HG03280 (cell line): ENCODE measurements at regions not wholly inside any gene's neighbourhood (a gene's known extent, or its start where the extent isn't known, plus 50 kb on each side); places are given as distances from the start of the nearest gene placed in this dataset.
"Not testable (repeated sequence)": the region's sequence is repeated elsewhere in the genome, so short reads cannot be mapped to it uniquely, and the experiment has no call there.

Experiments used
- ATAC-seq: cut with Tn5 transposase; IDR thresholded peaks from one replicate; pipeline ENCODE4 v1.9.1; 2021; ENCODE audit warnings: mild to moderate bottlenecking, moderate library complexity; ENCODE audit not compliant: unreplicated experiment

DNA sequence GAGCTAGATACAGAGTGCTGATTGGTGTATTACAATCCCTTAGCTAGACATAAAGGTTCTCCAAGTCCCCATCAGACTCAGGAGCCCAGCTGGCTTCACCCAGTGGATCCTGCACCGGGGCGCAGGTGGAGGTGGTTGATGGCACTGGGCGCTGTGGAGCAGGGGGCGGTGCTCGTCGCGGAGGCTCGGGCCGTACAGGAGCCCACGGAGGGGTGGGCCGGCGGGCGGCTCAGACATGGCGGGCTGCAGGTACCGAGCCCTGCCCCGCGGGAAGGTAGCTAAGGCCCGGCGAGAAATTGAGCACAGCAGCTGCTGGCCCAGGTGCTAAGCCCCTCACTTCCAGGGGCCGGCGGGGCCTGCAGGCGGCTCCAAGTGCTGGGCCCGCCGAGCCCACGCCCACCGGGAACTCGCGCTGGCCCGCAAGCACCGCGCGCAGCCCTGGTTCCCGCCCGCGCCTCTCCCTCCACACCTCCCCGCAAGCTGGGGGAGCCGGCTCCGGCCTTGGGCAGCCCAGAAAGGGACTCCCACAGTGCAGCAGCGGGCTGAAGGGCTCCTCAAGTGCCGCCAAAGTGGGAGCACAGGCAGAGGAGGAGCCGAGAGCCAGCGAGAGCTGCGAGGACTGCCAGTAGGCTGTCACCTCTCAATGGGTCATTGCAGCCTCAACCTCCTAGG is 96.4 kb upstream of the MYO10 start:
- ATAC-seq, result not testable (repeated sequence)

DNA sequence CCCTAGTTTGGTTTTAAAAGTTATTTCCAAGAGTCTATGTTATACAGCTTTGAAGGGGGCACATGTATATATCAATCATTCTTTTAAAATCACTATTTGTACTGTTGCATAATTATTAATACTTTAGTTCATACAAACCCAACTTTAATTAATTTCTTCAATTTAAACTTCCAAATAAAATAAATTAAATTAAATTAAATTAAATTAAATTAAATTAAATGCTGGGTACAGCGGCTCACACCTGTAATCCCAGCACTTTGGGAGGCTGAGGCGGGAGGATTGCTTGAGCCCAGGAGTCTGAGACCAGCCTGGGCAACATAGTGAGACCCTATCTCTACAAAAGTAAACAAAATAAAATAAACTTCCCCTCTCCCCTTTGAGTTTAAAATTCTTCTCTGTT is 98.9 kb upstream of the MYO10 start:
- not testable (repeated sequence) for ATAC-seq

DNA sequence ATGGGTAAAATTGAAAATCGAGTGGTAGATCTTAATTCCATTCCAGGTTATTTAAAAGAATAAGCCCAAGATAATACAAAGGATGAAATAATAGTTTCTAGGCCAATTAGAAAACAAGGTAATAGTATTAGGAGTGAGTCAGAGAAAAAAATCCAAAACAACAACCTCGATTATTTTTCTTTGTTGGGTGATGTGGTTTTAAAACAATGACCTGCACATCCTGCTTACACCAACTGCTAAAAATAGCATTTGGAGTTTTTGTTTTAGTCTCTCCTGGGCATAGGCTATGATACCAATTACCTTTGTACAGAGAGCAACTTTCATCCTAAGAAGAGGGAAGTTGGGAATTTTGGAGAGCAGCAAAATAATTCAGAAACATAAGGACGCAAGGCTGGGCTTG is 101.7 kb upstream of the MYO10 start:
- no peak for ATAC-seq

DNA sequence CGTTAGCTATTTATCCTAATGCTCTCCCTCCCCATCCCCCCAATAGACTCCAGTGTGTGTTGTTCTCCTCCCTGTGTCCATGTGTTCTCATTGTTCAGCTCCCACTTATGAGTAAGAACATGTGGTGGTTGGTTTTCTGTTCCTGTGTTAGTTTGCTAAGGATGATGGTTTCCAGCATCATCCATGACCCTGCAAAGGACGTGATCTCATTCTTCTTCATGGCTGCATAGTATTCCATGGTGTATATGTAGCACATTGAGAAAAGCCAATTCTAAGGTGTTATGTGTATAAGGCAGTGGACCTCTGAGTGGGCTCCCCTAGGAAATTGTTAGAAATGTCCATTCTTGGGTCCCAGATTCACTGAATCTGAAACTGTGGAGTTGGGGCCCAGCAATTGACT is 103.1 kb upstream of the MYO10 start:
- no peak for ATAC-seq

DNA sequence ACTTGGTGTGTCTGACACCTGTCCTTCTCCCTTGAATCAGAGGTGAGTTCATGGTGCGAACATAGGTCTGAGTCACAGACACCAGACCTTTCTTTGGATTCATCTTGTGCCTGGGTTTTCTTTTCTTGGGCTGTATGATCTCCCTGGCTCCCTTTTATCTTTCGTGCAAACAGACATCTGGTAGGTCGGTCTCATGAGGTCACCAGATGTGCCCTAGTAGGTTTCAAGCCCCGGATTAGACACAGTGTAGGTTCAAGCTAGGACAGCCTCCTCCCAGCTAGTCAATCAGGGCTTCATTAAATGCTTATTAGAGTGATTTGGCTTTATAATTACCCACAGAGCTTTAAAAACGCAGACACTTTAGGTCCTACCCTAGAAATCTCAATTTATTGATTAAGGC is 106.0 kb upstream of the MYO10 start:
- ATAC-seq, result no peak

DNA sequence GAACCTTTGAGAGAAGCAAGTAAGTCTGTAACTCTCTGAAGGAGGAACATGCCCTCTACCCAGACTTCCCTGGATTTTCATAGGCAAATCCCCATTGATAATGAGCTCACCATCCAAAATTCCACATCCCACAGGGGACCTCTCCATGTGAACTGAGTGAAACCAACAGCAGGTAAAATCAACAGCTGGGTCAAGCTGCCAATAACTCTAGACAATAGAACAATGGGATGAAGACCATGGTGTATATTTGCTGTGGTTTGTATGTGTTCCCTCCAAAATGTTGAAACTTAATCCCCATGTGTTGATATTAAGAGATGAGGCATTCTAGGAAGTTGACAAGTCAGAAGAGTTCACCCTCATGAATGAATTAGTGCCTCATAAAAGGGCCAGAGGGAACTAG is 110.2 kb upstream of the MYO10 start:
- ATAC-seq, result no peak

DNA sequence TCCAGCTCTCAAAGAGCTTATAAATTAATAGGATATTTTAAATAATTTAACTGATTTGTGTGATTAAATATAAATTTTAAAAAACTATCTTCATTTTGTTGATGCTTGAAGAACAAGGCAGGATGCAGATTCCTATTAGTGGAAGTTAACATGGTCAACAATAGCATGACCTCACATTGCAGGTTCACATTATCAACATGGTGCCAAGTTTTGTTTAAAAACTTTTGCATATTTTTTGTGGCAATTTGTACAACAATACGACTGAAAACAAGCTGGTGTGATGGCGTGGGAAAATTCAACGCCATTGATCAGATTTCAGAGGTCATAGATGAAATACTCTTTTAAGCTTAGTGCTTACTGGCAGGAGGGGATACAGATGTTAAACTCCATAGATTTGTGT is 114.1 kb upstream of the MYO10 start:
- ATAC-seq, result no peak

DNA sequence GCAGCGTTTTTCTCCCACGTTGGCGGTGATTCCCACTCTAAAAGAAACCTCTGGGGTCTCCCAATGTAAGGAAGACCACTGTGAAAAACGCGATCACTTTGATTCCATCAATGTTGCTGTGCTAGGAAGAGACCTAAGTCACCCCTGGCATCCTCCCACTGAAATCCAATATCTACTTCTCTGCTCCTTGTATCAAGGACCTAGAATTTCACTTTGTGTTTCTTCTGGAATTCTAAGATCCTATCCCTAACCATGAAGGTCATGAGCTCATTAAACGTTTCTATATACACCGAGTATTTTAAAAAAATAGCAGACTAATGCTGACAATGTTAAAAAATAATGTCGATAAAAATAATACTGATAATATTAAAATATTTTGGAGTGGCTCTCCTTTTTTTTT is 118.8 kb upstream of the MYO10 start:
- ATAC-seq, result no peak

DNA sequence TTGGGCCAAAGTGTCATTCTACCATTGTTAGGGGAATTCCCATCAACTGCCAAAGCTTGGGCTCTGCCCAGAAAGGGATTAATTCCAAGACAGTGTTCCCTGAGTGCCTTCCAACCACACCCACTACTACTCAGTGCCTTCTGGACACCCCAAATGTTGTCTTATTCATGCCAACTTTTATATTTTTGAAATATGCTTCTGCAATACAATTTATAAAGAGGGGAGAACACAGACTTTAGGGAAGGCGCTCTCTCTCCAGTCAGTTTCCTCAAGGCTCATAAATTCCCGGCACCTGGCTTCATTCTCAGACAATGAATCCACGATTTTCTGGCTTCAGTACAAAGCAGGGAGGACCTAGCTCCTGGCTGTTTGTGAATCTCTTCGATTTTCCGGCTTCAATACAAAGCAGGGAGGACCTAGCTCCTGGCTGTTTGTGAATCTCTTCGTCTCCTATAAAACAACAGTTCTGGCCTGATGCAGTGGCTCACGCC is 120.1 kb upstream of the MYO10 start:
- ATAC-seq, result no peak

DNA sequence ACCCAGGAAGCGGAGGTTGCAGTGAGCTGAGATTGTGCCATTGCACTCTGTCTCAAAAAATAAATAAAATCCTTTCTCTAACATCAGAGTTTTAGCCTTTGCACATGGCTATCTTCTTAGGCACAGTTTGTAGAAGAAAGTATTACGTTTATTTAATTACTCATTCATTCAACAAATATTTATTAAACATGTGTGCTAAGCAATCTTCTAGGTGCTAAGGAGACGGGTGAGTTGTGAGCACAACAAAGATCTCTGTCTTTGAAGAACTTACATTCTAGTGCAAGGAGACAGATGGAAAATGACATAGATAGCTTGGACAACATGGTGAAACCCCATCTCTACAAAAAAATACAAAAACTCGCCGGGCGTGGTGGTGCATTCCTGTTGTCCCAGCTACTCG is 122.3 kb upstream of the MYO10 start:
- ATAC-seq, result no peak

DNA sequence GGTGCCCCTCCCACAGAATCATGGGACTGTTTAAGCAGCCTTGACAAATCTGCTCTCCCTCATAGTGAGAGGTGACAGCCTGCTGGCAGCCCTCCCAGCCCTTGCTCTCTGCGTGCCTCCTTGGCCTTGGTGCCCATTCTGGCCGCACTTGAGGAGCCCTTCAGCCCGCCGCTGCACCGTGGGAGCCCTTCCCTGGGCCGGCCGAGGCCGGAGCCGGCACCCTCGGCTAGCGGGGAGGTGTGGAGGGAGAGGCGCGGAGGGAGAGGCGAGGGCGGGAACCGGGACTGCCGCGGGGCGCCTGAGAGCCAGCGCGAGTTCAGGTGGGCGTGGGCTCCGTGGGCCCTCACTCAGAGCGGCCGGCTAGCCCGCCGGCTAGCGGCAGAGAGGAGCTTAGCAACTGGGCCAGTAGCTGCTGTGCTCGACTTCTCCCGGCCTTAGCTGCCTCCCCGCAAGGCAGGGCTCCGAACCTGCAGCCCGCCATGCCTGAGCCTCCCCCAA is 125.9 kb upstream of the MYO10 start:
- no peak for ATAC-seq

DNA sequence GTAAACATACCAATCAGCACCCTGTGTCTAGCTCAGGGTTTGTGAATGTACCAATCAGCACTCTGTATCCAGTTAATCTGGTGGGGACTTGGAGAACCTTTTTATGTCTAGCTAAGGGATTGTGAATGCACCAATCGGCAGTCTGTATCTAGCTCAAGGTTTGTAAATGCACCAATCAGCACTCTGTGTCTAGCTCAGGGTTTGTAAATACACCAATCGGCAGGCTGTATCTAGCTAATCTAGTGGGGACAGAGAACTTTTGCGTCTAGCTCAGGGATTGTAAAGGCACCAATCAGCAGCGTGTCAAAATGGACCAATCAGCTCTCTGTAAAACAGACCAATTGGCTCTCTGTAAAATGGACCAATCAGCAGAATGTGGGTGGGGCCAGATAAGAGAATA is 126.7 kb upstream of the MYO10 start:
- not testable (repeated sequence) for ATAC-seq

DNA sequence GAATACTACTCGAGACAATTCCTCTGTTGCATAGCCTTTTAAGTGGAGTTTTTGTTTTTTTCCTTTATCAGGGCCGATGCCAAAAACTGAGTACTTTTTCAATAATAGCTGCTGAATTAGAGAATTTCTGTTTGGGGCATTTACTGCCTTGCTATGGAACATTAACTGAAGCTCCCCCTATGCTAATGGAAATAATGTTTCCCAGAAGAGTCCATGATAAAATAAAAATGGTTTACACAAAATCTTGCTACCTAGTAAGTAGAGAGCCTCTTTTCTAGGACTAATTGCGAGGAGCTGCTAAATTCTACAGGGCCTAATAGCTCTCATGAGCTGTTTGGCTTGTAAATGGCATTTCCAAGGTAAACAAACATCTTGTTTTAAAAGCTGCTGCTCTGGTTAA is 128.2 kb upstream of the MYO10 start:
- no peak for ATAC-seq

DNA sequence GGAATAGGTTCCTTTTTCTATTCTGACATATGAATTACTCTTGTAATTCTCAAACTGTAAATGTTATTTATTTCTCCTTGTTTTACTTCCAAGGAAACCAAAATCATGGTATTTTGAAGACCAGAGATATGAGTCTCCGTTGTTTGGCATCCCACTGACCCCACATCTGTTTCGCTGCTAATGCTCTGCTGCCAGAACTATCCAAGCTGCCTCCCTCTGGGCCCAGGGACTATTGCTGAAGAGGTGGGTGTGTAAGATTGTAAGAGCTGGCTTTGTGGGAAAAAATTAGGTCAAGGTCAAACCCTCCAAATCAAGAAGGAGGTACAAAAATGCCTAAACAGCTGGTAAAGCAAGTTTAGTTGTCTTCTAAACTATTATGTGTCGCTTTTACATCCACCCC is 129.4 kb upstream of the MYO10 start:
- ATAC-seq, result no peak

DNA sequence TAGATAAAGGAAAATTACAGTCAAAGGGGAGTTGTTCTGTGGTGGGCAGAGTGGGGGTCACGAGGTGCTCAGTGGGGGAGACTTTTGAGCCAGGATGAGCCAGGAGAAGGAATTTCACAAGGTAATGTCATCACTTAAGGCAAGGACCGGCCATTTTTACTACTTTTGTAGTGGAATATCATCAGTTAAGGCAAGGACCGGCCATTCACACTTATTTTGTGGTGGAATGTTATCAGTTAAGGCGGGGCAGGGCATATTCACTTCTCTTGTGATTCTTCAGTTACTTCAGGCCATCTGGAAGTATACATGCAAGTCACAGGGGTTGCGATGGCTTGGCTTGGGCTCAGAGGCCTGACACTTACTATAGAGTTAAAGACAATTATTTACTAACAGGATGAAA is 129.9 kb upstream of the MYO10 start:
- not testable (repeated sequence) for ATAC-seq

DNA sequence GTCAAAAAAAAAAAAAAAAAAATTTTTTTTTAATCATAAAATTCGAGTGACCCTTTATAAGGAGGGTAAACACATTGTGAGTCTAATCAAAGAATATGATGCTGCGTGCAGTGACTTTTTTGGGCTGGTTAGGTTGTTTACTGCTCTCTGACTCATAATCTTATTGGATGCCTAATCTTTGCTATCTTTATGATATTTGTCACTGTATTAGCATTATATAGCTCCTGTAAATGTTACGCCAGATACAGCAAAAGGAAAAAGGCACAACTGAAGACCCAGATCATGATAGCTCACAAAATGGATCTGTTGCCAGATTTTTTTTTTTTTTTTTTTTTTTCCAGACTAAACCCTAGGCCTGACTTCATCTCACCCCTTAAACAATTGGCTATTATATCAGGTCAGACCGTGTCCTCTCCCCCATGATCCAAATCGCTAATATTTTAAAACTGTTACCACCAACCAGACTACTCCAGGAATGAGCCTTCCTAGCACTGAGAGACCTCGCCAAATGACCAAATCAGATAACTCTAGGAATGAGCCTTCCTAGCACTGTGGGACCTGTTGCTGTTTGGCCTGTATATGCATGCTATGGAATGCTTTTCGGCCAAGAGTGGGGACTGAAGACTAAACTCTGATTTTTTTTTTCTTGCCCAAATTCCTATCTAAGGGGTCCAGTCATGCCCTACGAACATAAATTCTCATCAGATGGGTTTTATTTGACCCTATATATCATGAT is 131.7 kb upstream of the MYO10 start:
- ATAC-seq, result no peak

DNA sequence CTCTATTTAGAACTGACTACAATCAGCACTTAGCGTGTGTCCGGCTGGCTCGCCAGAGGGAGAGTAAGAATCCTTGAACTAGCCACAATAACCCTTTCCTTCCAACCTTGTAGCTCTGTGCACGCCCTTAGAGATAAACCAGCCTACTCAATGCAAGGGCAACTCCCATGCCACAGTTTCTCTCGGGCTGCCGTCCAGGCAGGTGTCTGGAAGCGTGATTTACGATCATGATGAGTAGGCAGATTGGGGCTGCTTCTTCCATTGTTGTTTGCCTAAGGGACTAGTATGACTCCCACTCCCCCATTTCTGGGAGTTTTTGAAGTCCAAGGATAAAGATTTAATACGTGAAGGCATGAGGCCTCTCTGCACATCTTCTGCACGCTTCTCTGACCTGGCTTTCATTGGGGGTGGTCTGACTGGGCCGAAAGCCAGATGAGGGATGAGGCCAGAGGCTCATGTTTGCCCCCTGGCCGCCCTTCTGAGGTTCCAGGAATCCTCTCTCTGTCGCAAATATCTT is 134.0 kb upstream of the MYO10 start:
- no peak for ATAC-seq

DNA sequence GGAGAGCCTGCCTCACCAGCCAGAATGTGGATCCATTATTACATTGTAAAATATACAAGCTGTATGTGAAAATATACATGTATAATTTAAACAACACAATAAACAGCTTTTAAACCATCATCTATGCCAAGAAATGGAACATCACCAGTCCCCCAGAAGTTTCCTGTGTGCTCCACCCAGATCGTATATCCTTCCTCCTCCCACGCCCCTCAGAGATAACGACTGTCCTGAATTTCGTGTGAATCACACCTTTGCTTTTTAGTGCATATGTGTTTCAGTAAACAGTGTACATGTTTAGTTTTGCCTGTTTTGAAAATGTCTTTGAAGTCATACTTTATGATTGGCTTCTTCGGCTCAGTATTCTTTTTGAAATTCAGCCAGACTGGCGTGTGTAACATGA is 134.6 kb upstream of the MYO10 start:
- no peak for ATAC-seq

DNA sequence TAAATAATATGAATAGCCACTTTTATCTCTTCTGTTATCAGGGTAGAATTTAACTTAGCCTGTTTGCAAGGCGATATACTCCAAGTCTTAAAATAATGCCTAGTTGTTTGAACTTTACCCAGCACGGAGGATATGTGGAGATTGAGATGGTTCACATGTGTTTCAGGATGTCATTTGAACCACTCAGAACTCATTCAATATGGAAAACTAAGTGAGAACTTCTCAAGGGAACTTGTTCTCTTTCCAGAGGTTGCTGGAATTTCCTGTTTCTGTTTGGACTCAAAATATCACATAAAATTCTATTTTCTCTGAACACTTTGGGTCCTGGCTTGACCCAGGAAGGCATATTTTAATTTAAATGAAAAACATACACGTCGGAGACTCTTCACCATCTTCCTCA is 139.1 kb upstream of the MYO10 start:
- ATAC-seq, result no peak

DNA sequence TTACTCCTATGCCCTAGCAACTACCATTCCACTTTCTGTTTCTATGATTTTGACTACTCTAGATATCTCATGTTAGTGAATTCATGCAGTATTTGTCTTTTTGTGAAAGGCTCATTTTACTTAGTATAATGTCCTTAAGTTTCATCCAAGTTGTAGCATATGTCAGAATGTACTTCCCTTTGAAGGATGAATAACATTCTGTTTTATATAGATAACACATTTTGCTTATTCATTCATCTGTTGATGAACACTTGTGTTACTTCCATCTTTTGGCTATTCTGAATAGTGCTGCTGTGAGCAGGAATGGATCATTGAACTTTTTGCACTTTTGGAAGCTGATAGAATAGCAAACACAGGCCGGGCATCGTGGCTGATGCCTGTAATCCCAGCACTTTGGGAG is 140.2 kb upstream of the MYO10 start:
- no peak for ATAC-seq

DNA sequence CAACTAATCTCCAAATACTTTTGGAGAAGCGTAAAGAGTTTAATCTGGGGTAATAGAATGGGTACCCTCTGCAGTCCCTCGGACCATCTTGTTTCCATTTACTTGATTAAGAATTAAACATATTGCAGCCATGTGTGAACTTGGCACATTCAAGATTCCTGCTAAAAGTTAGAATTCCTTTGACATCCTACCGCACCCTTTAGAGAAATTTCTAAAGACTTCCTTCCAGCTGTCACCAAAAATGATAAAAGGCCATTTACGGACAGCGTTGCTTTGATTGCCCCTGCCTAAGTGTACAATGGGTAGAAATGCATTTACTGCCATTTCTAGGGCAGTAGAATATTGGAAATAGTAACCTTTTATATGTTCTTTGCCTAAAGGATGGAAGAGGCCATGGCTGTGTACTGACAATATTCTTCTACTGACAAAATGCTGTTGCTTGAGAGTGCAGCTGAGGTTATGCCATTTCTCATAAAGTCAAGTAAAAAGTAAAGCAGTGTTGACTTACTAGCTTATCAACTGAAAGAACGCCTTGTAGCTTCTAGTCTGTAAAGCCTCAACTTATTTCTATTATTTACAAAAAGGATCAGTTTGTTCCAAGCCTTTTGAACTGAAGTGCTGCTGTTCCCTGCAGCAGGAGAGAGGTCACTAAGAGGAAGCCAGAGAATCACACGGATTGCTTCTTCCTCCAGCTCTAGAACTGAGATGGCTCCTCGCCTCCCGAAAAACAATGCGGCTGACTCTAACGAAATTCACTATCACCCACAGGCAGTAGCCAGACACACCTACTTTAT is 139.8 kb upstream of the BASP1 start:
- ATAC-seq, result no peak
